BLaER1 (cell line): ENCODE measurements at regions not wholly inside any gene's neighbourhood (a gene's known extent, or its start where the extent isn't known, plus 50 kb on each side); places are given as distances from the start of the nearest gene placed in this dataset.

Source experiments
- H3K27ac ChIP-seq: shearing (Covaris generic); formaldehyde crosslinking; 2 replicates; pipeline ENCODE4 v1.8.1; 2022
- H3K27me3 ChIP-seq: shearing (Covaris generic); formaldehyde crosslinking; 2 replicates; pipeline ENCODE4 v1.8.1; 2022
- H3K36me3 ChIP-seq: shearing (Covaris generic); formaldehyde crosslinking; 2 replicates; pipeline ENCODE4 v1.8.1; 2022
- H3K4me1 ChIP-seq: shearing (Covaris generic); formaldehyde crosslinking; 2 replicates; pipeline ENCODE4 v1.8.1; 2022
- H3K4me2 ChIP-seq: shearing (Covaris generic); formaldehyde crosslinking; 2 replicates; pipeline ENCODE4 v1.8.1; 2022
- H3K4me3 ChIP-seq: shearing (Covaris generic); formaldehyde crosslinking; 2 replicates; pipeline ENCODE4 v1.8.1; 2022
- H3K9ac ChIP-seq: shearing (Covaris generic); formaldehyde crosslinking; 2 replicates; pipeline ENCODE4 v1.8.1; 2022
- H3K9me3 ChIP-seq: shearing (Covaris generic); formaldehyde crosslinking; 2 replicates; pipeline ENCODE4 v1.8.1; 2022
- H4K20me1 ChIP-seq: shearing (Covaris generic); formaldehyde crosslinking; 2 replicates; pipeline ENCODE4 v1.8.1; 2022
- Cebpa-rat ChIP-seq: shearing (Covaris generic); IDR thresholded peaks from 2 replicates; pipeline ENCODE4 v1.8.1; 2022

GRCh38 chr3:171940151-171940649 lies 97.1 kb downstream of the TMEM212 start:
- Histone ChIP-seq H3K4me2 (no peak overlapping the region), H3K9ac (no peak overlapping the region), H3K4me1 (no peaks in the 10 kb centered on the region), H4K20me1 (no peaks in the 10 kb centered on the region), H3K36me3 (no peaks in the 10 kb centered on the region), H3K9me3 (0 out of 2 replicates have a peak, but pooled peaks cover 3% of the 10 kb centered on the region), H3K27me3 (no peaks in the 10 kb centered on the region), H3K27ac (no peak overlapping the region), H3K4me3 (no peak overlapping the region)
- no peak for TF ChIP-seq Cebpa-rat

DNA sequence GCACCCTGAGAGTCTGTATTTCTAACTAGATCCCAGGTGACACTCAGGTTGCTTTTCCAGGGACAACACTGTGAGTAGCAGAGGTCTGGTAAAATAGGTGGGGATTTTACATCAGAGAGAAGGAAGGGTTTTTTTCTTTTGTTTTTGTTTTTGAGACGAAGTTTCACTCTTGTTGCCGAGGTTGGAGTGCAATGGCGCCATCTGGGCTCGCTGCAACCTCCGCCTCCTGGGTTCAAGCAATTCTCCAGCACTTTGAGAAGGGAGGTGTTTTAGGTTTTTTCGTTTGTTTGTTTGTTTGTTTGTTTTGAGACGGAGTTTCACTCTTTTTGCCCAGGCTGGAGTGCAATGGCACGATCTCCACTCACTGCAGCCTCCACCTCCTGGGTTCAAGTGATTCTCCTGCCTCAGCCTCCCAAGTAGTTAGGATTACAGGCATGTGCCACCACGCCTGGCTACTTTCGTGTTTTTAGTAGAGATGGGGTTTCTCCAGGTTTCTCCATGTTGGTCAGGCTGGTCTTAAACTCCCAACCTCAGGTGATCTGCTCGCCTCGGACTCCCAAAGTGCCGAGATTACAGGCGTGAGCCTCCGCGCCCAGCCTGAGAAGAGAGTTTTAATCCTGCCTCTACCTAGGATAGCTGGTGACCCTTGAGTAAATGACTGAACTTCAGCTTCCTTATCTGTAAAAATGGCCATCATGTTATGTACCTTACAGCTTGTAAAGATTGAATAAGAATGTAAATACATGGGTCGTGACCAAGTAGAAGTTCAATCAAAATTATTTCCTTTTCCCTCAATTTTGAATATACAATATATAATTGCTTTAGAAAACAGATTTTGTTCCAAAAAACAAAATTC lies 95.9 kb upstream of the FNDC3B start:
- H3K27me3 ChIP-seq, result no peaks in the 10 kb centered on the region
- TF ChIP-seq Cebpa-rat, result no peak
- H3K4me2 ChIP-seq, result no peak overlapping the region
- no peak overlapping the region for H3K27ac ChIP-seq
- H3K4me1 ChIP-seq, result no peaks in the 10 kb centered on the region
- H4K20me1 ChIP-seq, result no peaks in the 10 kb centered on the region
- no peaks in the 10 kb centered on the region for H3K36me3 ChIP-seq
- H3K9ac ChIP-seq, result no peak overlapping the region
- peaks cover 12% of the 10 kb centered on the region for H3K9me3 ChIP-seq
- H3K4me3 ChIP-seq, result no peak overlapping the region

DNA sequence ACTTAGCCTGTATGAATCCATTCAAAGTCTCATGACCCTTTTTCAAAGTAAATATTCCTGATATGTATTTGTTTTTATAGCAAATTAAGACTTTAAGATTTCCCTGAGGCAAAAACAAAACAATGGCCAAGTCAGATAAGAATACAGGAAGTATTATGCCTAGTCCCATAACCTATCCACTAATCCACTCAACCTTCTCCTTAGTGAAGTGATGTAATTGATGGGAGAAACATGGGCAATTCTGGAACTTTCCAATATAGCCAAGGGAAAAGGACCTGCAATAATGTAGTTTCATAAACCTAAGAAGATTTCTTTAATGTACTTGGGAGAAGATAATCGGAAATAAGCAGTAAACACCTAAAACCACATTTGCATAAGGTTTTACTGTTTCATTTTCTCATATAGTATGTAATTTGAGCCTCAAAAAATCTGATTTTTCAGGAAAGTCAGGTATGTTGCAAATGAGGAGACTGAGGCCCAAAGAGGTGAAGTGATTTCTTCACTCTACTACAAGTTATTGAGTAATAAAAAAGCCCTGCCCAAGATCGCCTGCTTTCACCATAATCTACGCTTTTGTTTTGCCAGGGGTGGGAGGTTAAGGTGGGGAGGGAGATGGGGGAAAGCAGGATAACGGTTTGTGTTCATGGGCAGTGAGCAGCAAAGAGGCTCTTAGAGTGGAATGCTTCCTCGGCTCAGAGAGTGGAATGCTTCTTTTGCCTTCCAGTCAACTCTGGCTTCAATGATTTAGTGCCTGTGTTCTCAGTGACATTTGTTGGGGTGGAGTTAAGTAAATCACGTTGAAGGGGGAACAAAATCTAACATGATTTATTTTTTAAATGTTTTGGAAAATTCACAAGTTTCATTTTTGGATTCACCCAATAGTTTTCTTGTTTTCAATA lies 95.0 kb upstream of the FNDC3B start:
- H3K27ac ChIP-seq, result no peak overlapping the region
- H3K4me2 ChIP-seq, result no peak overlapping the region
- H3K9me3 ChIP-seq, result peaks cover 12% of the 10 kb centered on the region
- no peak overlapping the region for H3K4me3 ChIP-seq
- H3K27me3 ChIP-seq, result no peaks in the 10 kb centered on the region
- H4K20me1 ChIP-seq, result no peaks in the 10 kb centered on the region
- no peak for TF ChIP-seq Cebpa-rat
- H3K4me1 ChIP-seq, result no peaks in the 10 kb centered on the region
- H3K36me3 ChIP-seq, result no peaks in the 10 kb centered on the region
- no peak overlapping the region for H3K9ac ChIP-seq

GRCh38 chr3:171948674-171949073 lies 90.7 kb upstream of the FNDC3B start:
- no peak for TF ChIP-seq Cebpa-rat
- H3K27me3 ChIP-seq, result no peaks in the 10 kb centered on the region

GRCh38 chr3:171949554-171949953 lies 89.8 kb upstream of the FNDC3B start:
- Histone ChIP-seq H3K27me3 (no peaks in the 10 kb centered on the region), H3K4me2 (no peak overlapping the region), H3K4me1 (no peaks in the 10 kb centered on the region), H3K36me3 (no peaks in the 10 kb centered on the region), H3K4me3 (no peak overlapping the region), H4K20me1 (no peaks in the 10 kb centered on the region), H3K9me3 (peaks cover 9% of the 10 kb centered on the region), H3K9ac (no peak overlapping the region), H3K27ac (no peak overlapping the region)
- no peak for TF ChIP-seq Cebpa-rat

More at GRCh38 chr3:171948674-171949073, 90.7 kb upstream of the FNDC3B start:
- H3K4me2 ChIP-seq, result no peak overlapping the region
- H3K27ac ChIP-seq, result no peak overlapping the region
- no peak overlapping the region for H3K4me3 ChIP-seq
- peaks cover 9% of the 10 kb centered on the region for H3K9me3 ChIP-seq
- no peaks in the 10 kb centered on the region for H4K20me1 ChIP-seq
- no peaks in the 10 kb centered on the region for H3K36me3 ChIP-seq
- H3K4me1 ChIP-seq, result no peaks in the 10 kb centered on the region
- H3K9ac ChIP-seq, result no peak overlapping the region

DNA sequence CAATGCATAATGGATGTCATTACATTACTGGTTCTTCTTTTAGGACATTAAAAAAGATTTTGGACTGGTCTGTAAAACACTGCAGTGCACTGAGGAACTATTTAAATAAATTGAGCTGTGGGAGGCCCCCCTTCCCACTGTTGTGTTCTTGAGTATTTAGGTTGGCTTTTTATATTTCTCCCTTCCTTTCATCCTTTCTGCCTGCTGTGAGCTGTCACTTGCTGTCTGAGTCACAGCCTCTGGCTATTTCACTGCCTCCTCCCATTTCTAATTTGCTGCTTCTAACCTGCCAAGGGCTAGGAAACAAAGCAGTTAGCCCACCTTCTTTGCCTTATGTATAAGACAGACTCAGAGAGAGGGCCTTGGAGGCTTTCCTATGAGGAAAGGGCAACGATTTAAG lies 89.0 kb upstream of the FNDC3B start:
- TF ChIP-seq Cebpa-rat, result no peak
- Histone ChIP-seq H3K9ac (no peak overlapping the region), H3K4me3 (no peak overlapping the region), H3K4me2 (no peak overlapping the region), H3K36me3 (no peaks in the 10 kb centered on the region), H3K4me1 (no peaks in the 10 kb centered on the region), H3K9me3 (peaks cover 9% of the 10 kb centered on the region), H4K20me1 (no peaks in the 10 kb centered on the region), H3K27ac (no peak overlapping the region), H3K27me3 (no peaks in the 10 kb centered on the region)

DNA sequence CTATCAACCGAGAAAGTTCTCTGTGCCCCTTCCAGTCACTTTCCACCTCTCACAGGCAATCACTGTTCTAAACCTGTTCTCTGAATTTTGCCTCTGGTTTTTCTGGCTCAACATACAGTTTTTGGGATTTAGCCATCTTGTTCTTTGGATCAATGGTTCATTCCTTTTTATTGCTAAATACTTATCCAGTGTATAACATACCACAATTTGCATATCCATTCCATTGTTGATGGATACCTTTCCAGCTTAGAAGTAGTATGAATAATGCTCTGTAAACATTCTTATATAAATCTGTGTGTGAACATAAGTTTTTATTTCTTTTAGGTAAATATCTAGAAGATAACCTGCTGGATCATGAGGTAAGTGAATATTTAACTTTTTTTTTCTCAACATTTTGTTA lies 87.8 kb upstream of the FNDC3B start:
- no peak overlapping the region for H3K9ac ChIP-seq
- no peak for TF ChIP-seq Cebpa-rat
- no peak overlapping the region for H3K27ac ChIP-seq
- no peak overlapping the region for H3K4me3 ChIP-seq
- H4K20me1 ChIP-seq, result no peaks in the 10 kb centered on the region
- no peaks in the 10 kb centered on the region for H3K27me3 ChIP-seq
- H3K4me1 ChIP-seq, result no peaks in the 10 kb centered on the region
- no peak overlapping the region for H3K4me2 ChIP-seq
- H3K9me3 ChIP-seq, result peaks cover 4% of the 10 kb centered on the region
- no peaks in the 10 kb centered on the region for H3K36me3 ChIP-seq

DNA sequence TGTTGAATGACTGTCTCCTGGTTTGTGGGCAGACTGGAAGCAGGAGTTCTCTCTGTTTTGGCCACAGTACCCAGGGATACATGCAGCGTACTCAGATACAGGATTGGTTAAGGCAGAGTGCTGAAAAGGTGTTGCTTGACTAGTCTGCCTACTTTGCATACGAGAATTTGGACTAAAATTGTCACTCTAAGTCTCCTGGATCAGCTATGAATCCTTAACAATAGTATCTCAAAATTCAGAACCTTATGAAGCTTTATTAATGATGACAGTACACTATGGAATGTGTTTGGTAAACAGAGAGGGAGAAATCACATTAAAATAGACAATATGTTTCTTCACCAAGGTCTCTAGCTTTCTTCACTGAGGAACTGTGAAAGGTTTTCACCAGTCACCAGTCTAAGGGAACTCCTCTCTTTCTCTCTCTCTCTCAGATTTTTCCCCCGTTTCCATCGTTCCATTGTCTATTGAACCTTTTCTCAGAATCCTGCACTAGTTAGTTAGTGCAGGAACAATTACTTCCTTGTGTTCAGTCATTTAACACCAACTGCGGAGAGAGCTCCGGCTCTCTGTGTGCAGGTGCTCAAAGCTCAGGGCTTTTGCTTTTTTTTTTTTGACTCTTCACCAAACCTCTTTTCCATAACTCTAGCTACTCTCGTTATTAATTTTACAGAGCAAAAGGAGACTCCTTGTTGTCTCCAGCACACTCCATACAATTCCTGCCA lies 85.9 kb upstream of the FNDC3B start:
- Histone ChIP-seq H3K4me3 (no peak overlapping the region), H3K4me2 (no peak overlapping the region), H3K4me1 (peaks cover 8% of the 10 kb centered on the region), H3K27ac (no peak overlapping the region), H3K9ac (no peak overlapping the region), H3K36me3 (no peaks in the 10 kb centered on the region), H4K20me1 (no peaks in the 10 kb centered on the region), H3K27me3 (no peaks in the 10 kb centered on the region), H3K9me3 (no peaks in the 10 kb centered on the region)
- no peak for TF ChIP-seq Cebpa-rat

- Histone ChIP-seq H3K4me2 (no peak overlapping the region), H3K27me3 (no peaks in the 10 kb centered on the region), H4K20me1 (no peaks in the 10 kb centered on the region), H3K9me3 (no peaks in the 10 kb centered on the region), H3K36me3 (no peaks in the 10 kb centered on the region), H3K4me1 (peaks cover 8% of the 10 kb centered on the region), H3K4me3 (no peak overlapping the region), H3K9ac (no peak overlapping the region), H3K27ac (no peak overlapping the region)
- TF ChIP-seq Cebpa-rat, result no peak
These were observed 84.5 kb upstream of the FNDC3B start for GRCh38 chr3:171954690-171955383.
